ENCODE measurements at regions not wholly inside any gene's neighbourhood (a gene's known extent, or its start where the extent isn't known, plus 50 kb on each side); places are given as distances from the start of the nearest gene placed in this dataset.
A peak's percentile ranks its signal among the peaks of the same experiment; 100 is the strongest.
"Not testable (repeated sequence)": the region's sequence is repeated elsewhere in the genome, so short reads cannot be mapped to it uniquely, and the experiment has no call there.

- TF ChIP-seq ZFX (IDR thresholded peaks at IDR 0.05) = no peak
Observed at GRCh38 chr1:229170778-229171505, 100.0 kb upstream of the RAB4A start.

GRCh38 chr1:229171934-229172333 is 99.0 kb upstream of the RAB4A start:
- peak overlapping the region; percentile 36; the same call in 1 of the 2 replicates for H3K27ac ChIP-seq
- TF ChIP-seq ZFX (IDR thresholded peaks at IDR 0.05) (no peak), CTCF (conservative IDR thresholded peaks at IDR 0.05) (no peak)

More at GRCh38 chr1:229170778-229171505, 100.0 kb upstream of the RAB4A start:
- peak overlapping the region; percentile 36; the same call in 1 of the 2 replicates for H3K27ac ChIP-seq

GRCh38 chr1:229173491-229174476 is 97.1 kb upstream of the RAB4A start:
- H3K27ac ChIP-seq = not testable (repeated sequence)

GRCh38 chr1:229175297-229175696 is 95.6 kb upstream of the RAB4A start:
- not testable (repeated sequence) for H3K27ac ChIP-seq

GRCh38 chr1:229176457-229176856 is 94.5 kb upstream of the RAB4A start:
- not testable (repeated sequence) for H3K27ac ChIP-seq

- 0 out of 2 replicates have a peak overlapping the region, but pooled peaks have one; percentile 2 for H3K27ac ChIP-seq
- TF ChIP-seq CTCF (conservative IDR thresholded peaks at IDR 0.05) (no peak), ZFX (IDR thresholded peaks at IDR 0.05) (no peak)
Observed at GRCh38 chr1:229180161-229180560, 90.8 kb upstream of the RAB4A start.

- TF ChIP-seq CTCF (conservative IDR thresholded peaks at IDR 0.05) = no peak
- no peak for TF ChIP-seq ZFX (IDR thresholded peaks at IDR 0.05)
- no peak overlapping the region for H3K27ac ChIP-seq
Observed at GRCh38 chr1:229181419-229181818, 89.5 kb upstream of the RAB4A start.

- no peak overlapping the region for H3K27ac ChIP-seq
- TF ChIP-seq CTCF (conservative IDR thresholded peaks at IDR 0.05) (no peak), ZFX (IDR thresholded peaks at IDR 0.05) (no peak)
Observed at GRCh38 chr1:229183588-229183987, 87.3 kb upstream of the RAB4A start.

GRCh38 chr1:229184066-229184465 is 86.8 kb upstream of the RAB4A start:
- H3K27ac ChIP-seq = no peak overlapping the region
- no peak for TF ChIP-seq ZFX (IDR thresholded peaks at IDR 0.05)
- TF ChIP-seq CTCF (conservative IDR thresholded peaks at IDR 0.05) = no peak

Measured in C4-2B (cell line).